Endothelial cell of umbilical vein (primary cell): ENCODE measurements at regions not wholly inside any gene's neighbourhood (a gene's known extent, or its start where the extent isn't known, plus 50 kb on each side); places are given as distances from the start of the nearest gene placed in this dataset.

ENCODE experiments used
- POLR2A ChIP-seq: IDR thresholded peaks from 2 replicates; pipeline ENCODE4 v1.6.1; 2012; ENCODE audit warnings: low read depth, mild to moderate bottlenecking, control low read depth, low read length
- TF ChIP-seq, protein P1 (sequence below), 2 donors: IDR thresholded peaks; 1 replicate in 1 of 2; 2 replicates in 1 of 2; pipeline ENCODE4 v1.5.1; 2011; ENCODE audit warnings: low read length in 2 of 2, mild to moderate bottlenecking in 2 of 2, moderate library complexity in 2 of 2, control low read depth in 1 of 2, inconsistent platforms in 1 of 2, low read depth in 1 of 2; ENCODE audit not compliant: insufficient read depth in 1 of 2; ENCODE audit errors: extremely low read depth in 1 of 2

DNA sequence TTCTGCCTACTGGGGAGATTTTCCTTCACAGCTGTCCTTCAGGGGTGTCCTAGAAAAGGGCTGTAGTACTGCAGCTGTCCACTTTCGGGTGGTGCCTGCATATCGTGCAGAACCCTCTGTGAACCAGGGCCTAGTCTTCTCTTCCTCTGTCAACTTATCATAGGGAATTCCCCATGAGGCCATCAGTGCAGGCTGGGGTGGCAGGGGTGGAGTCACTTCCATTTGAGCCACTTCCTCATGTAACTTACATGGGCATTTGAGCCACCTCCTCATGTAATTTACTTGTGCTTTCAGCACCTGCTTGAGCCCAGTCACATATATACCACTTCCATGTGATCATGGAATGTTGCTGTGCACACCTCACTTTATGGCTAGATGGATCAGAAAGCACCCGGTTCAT is 742.0 kb upstream of the RGMB start:
- TF ChIP-seq, protein P1, sequence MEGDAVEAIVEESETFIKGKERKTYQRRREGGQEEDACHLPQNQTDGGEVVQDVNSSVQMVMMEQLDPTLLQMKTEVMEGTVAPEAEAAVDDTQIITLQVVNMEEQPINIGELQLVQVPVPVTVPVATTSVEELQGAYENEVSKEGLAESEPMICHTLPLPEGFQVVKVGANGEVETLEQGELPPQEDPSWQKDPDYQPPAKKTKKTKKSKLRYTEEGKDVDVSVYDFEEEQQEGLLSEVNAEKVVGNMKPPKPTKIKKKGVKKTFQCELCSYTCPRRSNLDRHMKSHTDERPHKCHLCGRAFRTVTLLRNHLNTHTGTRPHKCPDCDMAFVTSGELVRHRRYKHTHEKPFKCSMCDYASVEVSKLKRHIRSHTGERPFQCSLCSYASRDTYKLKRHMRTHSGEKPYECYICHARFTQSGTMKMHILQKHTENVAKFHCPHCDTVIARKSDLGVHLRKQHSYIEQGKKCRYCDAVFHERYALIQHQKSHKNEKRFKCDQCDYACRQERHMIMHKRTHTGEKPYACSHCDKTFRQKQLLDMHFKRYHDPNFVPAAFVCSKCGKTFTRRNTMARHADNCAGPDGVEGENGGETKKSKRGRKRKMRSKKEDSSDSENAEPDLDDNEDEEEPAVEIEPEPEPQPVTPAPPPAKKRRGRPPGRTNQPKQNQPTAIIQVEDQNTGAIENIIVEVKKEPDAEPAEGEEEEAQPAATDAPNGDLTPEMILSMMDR (IDR thresholded peaks at IDR 0.05; ENCODE audit: extremely low read depth in 1 of 2, insufficient read depth in 1 of 2, low read depth in 1 of 2, low read length in 2 of 2), result no peak
- no peak for TF ChIP-seq POLR2A
